K562 (cell line): ENCODE measurements at regions not wholly inside any gene's neighbourhood (a gene's known extent, or its start where the extent isn't known, plus 50 kb on each side); places are given as distances from the start of the nearest gene placed in this dataset.

Source experiments
- ATAC-seq: fragments of 200-7000 bp; cut with Tn5 transposase; 3 replicates; pipeline ENCODE4 v1.9.1; 2020; ENCODE audit warnings: moderate library complexity
- BruUV-seq: library from RNA; stranded (reverse); fragments of 400-500 nt; replicated peaks from 2 replicates; lab custom pipeline; 2021; lab: Mats Ljungman, UMichigan
- CTCF ChIA-PET: fragments of 300-600 bp; formaldehyde crosslinking; extraction: SDS; loops from one replicate; lab custom pipeline; 2021; ENCODE audit warnings: low intra/inter-chr PET ratio; lab: Yijun Ruan, JAX
- POLR2A ChIA-PET: fragments of 300-600, 350-650 bp; sonication (Branson Sonifier 250); formaldehyde crosslinking; extraction: SDS; loops from one replicate; lab custom pipeline; 2021; ENCODE audit warnings: antibody characterized with exemption, inconsistent platforms; lab: Yijun Ruan, JAX
- DNase-seq, 4 experiments: peaks; one replicate each; pipeline versions ENCODE4 v3.0.0 to v3.0.0-alpha.2; 2011 to 2018; ENCODE audit warnings: low spot score in 3 of 4, mixed read lengths in 3 of 4; ENCODE audit errors: extremely low read depth in 1 of 4
- FAIRE-seq: peaks from 2 replicates; lab custom pipeline; 2011; peaks lifted over from hg19 to GRCh38; lab: Jason Lieb, UNC
- H2AFZ ChIP-seq: 2 replicates; pipeline ENCODE4 v1.6.0; 2011; ENCODE audit warnings: low read depth, low read length, control low read depth, inconsistent platforms
- H3K27ac ChIP-seq: fragments of 200-600 bp; 3 replicates; pipeline ENCODE4 v1.8.0; 2011; ENCODE audit warnings: low read depth, mild to moderate bottlenecking, control low read depth, inconsistent platforms, low read length, moderate library complexity, mixed read lengths; ENCODE audit errors: extremely low read depth
- H3K27me3 ChIP-seq, 2 experiments: fragments of 300-600 bp in 1 of 2; 2 replicates in 1 of 2; 3 replicates in 1 of 2; pipeline versions ENCODE4 v1.6.0 to v1.8.0; 2011; ENCODE audit warnings: inconsistent platforms in 2 of 2, low read length in 2 of 2, mild to moderate bottlenecking in 1 of 2, mixed read lengths in 1 of 2, moderate library complexity in 1 of 2; ENCODE audit not compliant: control insufficient read depth in 2 of 2, insufficient read depth in 2 of 2
- H3K36me3 ChIP-seq: fragments of 300-600 bp; 3 replicates; pipeline ENCODE4 v1.8.0; 2011; ENCODE audit warnings: mild to moderate bottlenecking, low read length, inconsistent platforms; ENCODE audit not compliant: control insufficient read depth, insufficient read depth
- H3K4me1 ChIP-seq, 2 experiments: fragments of 200-600 bp in 1 of 2; replicated peaks in 1 of 2; 2 replicates in 1 of 2; 3 replicates in 1 of 2; pipeline versions ENCODE4 v1.5.1 to v1.8.0; 2011; ENCODE audit warnings: inconsistent platforms in 2 of 2, low read length in 2 of 2, mild to moderate bottlenecking in 1 of 2, mixed read lengths in 1 of 2, moderate library complexity in 1 of 2; ENCODE audit not compliant: control insufficient read depth in 2 of 2, insufficient read depth in 2 of 2
- H3K4me2 ChIP-seq: 2 replicates; pipeline ENCODE4 v1.6.1; 2011; ENCODE audit warnings: low read length, control low read depth, inconsistent platforms, mixed read lengths; ENCODE audit not compliant: insufficient read depth
- H3K4me3 ChIP-seq: fragments of 200-600 bp; sonication (generic), shearing (Covaris generic); 2 replicates; pipeline ENCODE4 v1.5.1; 2016; ENCODE audit warnings: control low read depth, inconsistent platforms
- H3K79me2 ChIP-seq: fragments of 200-600 bp; 3 replicates; pipeline ENCODE4 v1.8.0; 2011; ENCODE audit warnings: low read length, inconsistent platforms; ENCODE audit not compliant: control insufficient read depth, insufficient read depth
- H3K9ac ChIP-seq, 2 experiments: 2 replicates each; pipeline versions ENCODE4 v1.6.0 to v1.6.1; 2011; ENCODE audit warnings: low read depth in 2 of 2, low read length in 2 of 2, control low read depth in 1 of 2, inconsistent platforms in 1 of 2, mild to moderate bottlenecking in 1 of 2, mixed read lengths in 1 of 2; ENCODE audit not compliant: insufficient read depth in 1 of 2
- H3K9me1 ChIP-seq: one replicate; pipeline ENCODE4 v1.6.0; 2011; ENCODE audit warnings: inconsistent platforms, mild to moderate bottlenecking, low read length, moderate library complexity; ENCODE audit not compliant: control insufficient read depth, insufficient read depth
- H3K9me3 ChIP-seq: replicated peaks from 2 replicates; pipeline ENCODE4 v1.5.1; 2011; ENCODE audit warnings: low read depth, low read length, inconsistent platforms; ENCODE audit not compliant: control insufficient read depth, insufficient read depth
- H4K20me1 ChIP-seq: replicated peaks from 2 replicates; pipeline ENCODE4 v1.6.1; 2011; ENCODE audit warnings: low read length, inconsistent platforms, mixed read lengths; ENCODE audit not compliant: control insufficient read depth, insufficient read depth
- CCAR2 ChIP-seq: fragments of 200-400 bp; formaldehyde crosslinking; IDR thresholded peaks from 2 replicates; pipeline ENCODE4 v1.6.1; 2017; ENCODE audit warnings: mild to moderate bottlenecking, low read depth, low read length
- DDX20 ChIP-seq: fragments of 450-650 bp; IDR thresholded peaks from 2 replicates; pipeline ENCODE4 v1.6.1; 2016; ENCODE audit warnings: missing genetic modification characterization, low read depth, mild to moderate bottlenecking, missing compliant biosample characterization, moderate library complexity
- EZH2 ChIP-seq: IDR thresholded peaks from 2 replicates; pipeline ENCODE4 v1.6.1; 2012; ENCODE audit warnings: low read depth, mild to moderate bottlenecking, inconsistent platforms, low read length, borderline replicate concordance
- HNRNPK ChIP-seq: fragments of 200-400 bp; formaldehyde crosslinking; IDR thresholded peaks from one replicate; pipeline ENCODE4 v1.6.1; 2018; ENCODE audit warnings: mild to moderate bottlenecking, low read depth, low read length; ENCODE audit not compliant: poor library complexity, severe bottlenecking
- KAT7 ChIP-seq: sonication (generic); formaldehyde crosslinking; IDR thresholded peaks from 2 replicates; pipeline ENCODE4 v1.8.0; 2022; ENCODE audit warnings: missing genetic modification reagents, mild to moderate bottlenecking, borderline replicate concordance
- MCM3 ChIP-seq: fragments of 450-650 bp; IDR thresholded peaks from 2 replicates; pipeline ENCODE4 v1.6.1; 2016
- PBX2 ChIP-seq, 2 experiments: IDR thresholded peaks in 1 of 2; conservative IDR thresholded peaks in 1 of 2; 2 replicates each; pipeline ENCODE4 v1.6.1; 2016; ENCODE audit warnings: low read depth in 2 of 2, mild to moderate bottlenecking in 1 of 2, missing compliant biosample characterization in 1 of 2, missing genetic modification characterization in 1 of 2, moderate library complexity in 1 of 2
- SMAD2 ChIP-seq: fragments of 150-350 bp; IDR thresholded peaks from 2 replicates; pipeline ENCODE4 v1.6.1; 2014; ENCODE audit warnings: low read depth, mild to moderate bottlenecking, low read length
- SRSF7 ChIP-seq: fragments of 200-400 bp; formaldehyde crosslinking; optimal IDR thresholded peaks from 2 replicates; pipeline ENCODE3; 2017; ENCODE audit warnings: mild to moderate bottlenecking, low read depth, low read length
- STAT5A ChIP-seq: IDR thresholded peaks from 2 replicates; pipeline ENCODE4 v1.6.1; 2012; ENCODE audit warnings: low read length, inconsistent platforms, borderline replicate concordance
- U2AF2 ChIP-seq: fragments of 200-400 bp; formaldehyde crosslinking; optimal IDR thresholded peaks from 2 replicates; pipeline ENCODE3; 2017; ENCODE audit warnings: low read depth, mild to moderate bottlenecking, low read length
- ZNF134 ChIP-seq: fragments of 250-450 bp; sonication (Bioruptor Pico); conservative IDR thresholded peaks from 2 replicates; pipeline ENCODE4 v1.4.0; 2020
- ZNF263 ChIP-seq: sonication (generic); formaldehyde crosslinking; IDR thresholded peaks from 2 replicates; pipeline ENCODE4 v1.8.0; 2022; ENCODE audit warnings: mild to moderate bottlenecking, missing genetic modification reagents, borderline replicate concordance
- WGBS: fragments of 100-300 bp; shearing (Covaris generic); methylation state at CpG from one replicate; pipeline ENCODE4 v1.1.6; 2016; ENCODE audit warnings: low coverage, mixed read lengths; ENCODE audit not compliant: insufficient coverage; ENCODE audit errors: missing lambda C conversion rate; 5-methylcytosine and 5-hydroxymethylcytosine counted together
- in situ Hi-C: fragments of 300-500 bp; cut with MboI; formaldehyde crosslinking; loops from 4 replicates; pipeline ENCODE4 v1.15.0; 2018; ENCODE audit warnings: inconsistent platforms, mixed read lengths
- intact Hi-C: fragments of 100-400 bp; cut with micrococcal nuclease; formaldehyde crosslinking; loops from 2 replicates; pipeline ENCODE4 v1.14.2; 2022

GRCh38 chr2:176960061-176960460, 252.5 kb upstream of the HNRNPA3 start:
- H3K27me3 ChIP-seq: 0 out of 5 replicates have a peak, but pooled peaks cover 0 to 5% of the 10 kb centered on the region in 2 experiments
- H2AFZ ChIP-seq: no peak overlapping the region
- no TSS peak for BruUV-seq
- no peaks in the 10 kb centered on the region for H3K9me3 ChIP-seq
- 3% methylated on average over 2 of the region's 2 CpGs for WGBS
- intact Hi-C loops (no loop called here), in situ Hi-C loops (no loop called here)
- TF ChIP-seq U2AF2: no peak
- TF ChIP-seq KAT7 (CRISPR knock-in tag): no peak
- TF ChIP-seq HNRNPK: no peak
- no peak for TF ChIP-seq DDX20 (tag)
- TF ChIP-seq ZNF263 (CRISPR knock-in tag): no peak
- no peak for TF ChIP-seq ZNF134
- TF ChIP-seq SMAD2: no peak
- TF ChIP-seq CCAR2: no peak
- no peak for TF ChIP-seq STAT5A
- TF ChIP-seq SRSF7: no peak
- no peak for TF ChIP-seq PBX2 (CRISPR knock-in tag; IDR thresholded peaks at IDR 0.05; ENCODE audit: low read depth)
- no peak for TF ChIP-seq PBX2 (tag; conservative IDR thresholded peaks at IDR 0.05; ENCODE audit: low read depth)
- no peak for TF ChIP-seq MCM3
- no peak for TF ChIP-seq EZH2
- DNase-seq (no peak), ATAC-seq (no peak), FAIRE-seq (peak; percentile 15)
- H3K9me1 ChIP-seq: no peaks in the 10 kb centered on the region
- CTCF ChIA-PET: no interaction called here
- no peaks in the 10 kb centered on the region for H3K79me2 ChIP-seq
- POLR2A ChIA-PET: interaction anchor here (0.7 to 1.6 kb wide), 3 partner anchors 14 to 62 kb away, joined by 3 to 5 read pairs (median 3); no protein-coding TSS in a partner anchor
- H3K9ac ChIP-seq: no peak overlapping the region
- no peaks in the 10 kb centered on the region for H4K20me1 ChIP-seq
- no peak overlapping the region for H3K27ac ChIP-seq
- H3K4me3 ChIP-seq: no peak overlapping the region
- H3K4me2 ChIP-seq: no peak overlapping the region
- no peaks in the 10 kb centered on the region for H3K4me1 ChIP-seq
- no peaks in the 10 kb centered on the region for H3K36me3 ChIP-seq
